Gastrocnemius medialis (tissue), 4 donors: ENCODE measurements at regions not wholly inside any gene's neighbourhood (a gene's known extent, or its start where the extent isn't known, plus 50 kb on each side); places are given as distances from the start of the nearest gene placed in this dataset.

Source experiments
- POLR2A ChIP-seq, 2 donors: fragments of 450-650 bp; IDR thresholded peaks; one replicate each; pipeline ENCODE4 v1.6.1; 2017; ENCODE audit warnings: antibody characterized with exemption in 2 of 2, mild to moderate bottlenecking in 2 of 2, moderate library complexity in 2 of 2
- TF ChIP-seq, protein P1 (sequence below), 5 experiments: fragments of 450-650 bp in 3 of 5; fragments of 200-600 bp in 2 of 5; sonication (generic) in 2 of 5; IDR thresholded peaks in 4 of 5; conservative IDR thresholded peaks in 1 of 5; 1 replicate in 4 of 5; 2 replicates in 1 of 5; pipeline ENCODE4 v1.5.1; 2016 to 2019; ENCODE audit warnings: antibody characterized with exemption in 5 of 5, mild to moderate bottlenecking in 3 of 5, moderate library complexity in 3 of 5

DNA sequence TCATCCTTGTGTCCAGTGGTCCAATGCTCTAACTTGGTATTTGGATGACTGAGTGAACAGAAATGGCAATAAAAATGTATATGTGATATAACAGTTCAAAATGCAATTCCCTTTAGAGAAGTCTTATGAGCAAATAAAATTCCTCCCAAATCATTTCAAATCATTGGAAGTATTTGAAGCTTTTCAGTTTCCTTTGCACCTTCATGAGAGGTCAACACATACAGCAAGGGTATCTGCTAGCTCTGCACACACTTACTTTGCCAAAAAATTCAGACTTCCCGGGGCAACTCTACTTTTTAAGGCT lies 423.7 kb downstream of the ATP23 start:
- TF ChIP-seq, protein P1, sequence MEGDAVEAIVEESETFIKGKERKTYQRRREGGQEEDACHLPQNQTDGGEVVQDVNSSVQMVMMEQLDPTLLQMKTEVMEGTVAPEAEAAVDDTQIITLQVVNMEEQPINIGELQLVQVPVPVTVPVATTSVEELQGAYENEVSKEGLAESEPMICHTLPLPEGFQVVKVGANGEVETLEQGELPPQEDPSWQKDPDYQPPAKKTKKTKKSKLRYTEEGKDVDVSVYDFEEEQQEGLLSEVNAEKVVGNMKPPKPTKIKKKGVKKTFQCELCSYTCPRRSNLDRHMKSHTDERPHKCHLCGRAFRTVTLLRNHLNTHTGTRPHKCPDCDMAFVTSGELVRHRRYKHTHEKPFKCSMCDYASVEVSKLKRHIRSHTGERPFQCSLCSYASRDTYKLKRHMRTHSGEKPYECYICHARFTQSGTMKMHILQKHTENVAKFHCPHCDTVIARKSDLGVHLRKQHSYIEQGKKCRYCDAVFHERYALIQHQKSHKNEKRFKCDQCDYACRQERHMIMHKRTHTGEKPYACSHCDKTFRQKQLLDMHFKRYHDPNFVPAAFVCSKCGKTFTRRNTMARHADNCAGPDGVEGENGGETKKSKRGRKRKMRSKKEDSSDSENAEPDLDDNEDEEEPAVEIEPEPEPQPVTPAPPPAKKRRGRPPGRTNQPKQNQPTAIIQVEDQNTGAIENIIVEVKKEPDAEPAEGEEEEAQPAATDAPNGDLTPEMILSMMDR (IDR thresholded peaks at IDR 0.05 in 4 of 5, conservative IDR thresholded peaks at IDR 0.05 in 1 of 5), result no peak
- TF ChIP-seq POLR2A (IDR thresholded peaks at IDR 0.05), result no peak
